Parathyroid adenoma (tissue), 2 donors: ENCODE measurements at regions not wholly inside any gene's neighbourhood (a gene's known extent, or its start where the extent isn't known, plus 50 kb on each side); places are given as distances from the start of the nearest gene placed in this dataset.

Source experiments
- H2AFZ ChIP-seq: fragments of 300-600 bp; sonication (generic); one replicate; pipeline ENCODE4 v1.7.0; 2017; ENCODE audit warnings: antibody characterized with exemption, mild to moderate bottlenecking
- H3K27ac ChIP-seq: fragments of 300-600 bp; sonication (generic); one replicate; pipeline ENCODE4 v1.7.0; 2017
- H3K27me3 ChIP-seq: fragments of 300-600 bp; sonication (generic); one replicate; pipeline ENCODE4 v1.7.0; 2017; ENCODE audit warnings: low read length; ENCODE audit not compliant: control insufficient read depth, insufficient read depth
- H3K36me3 ChIP-seq: fragments of 300-600 bp; sonication (generic); one replicate; pipeline ENCODE4 v1.7.0; 2017; ENCODE audit warnings: low read length; ENCODE audit not compliant: control insufficient read depth, insufficient read depth
- H3K4me1 ChIP-seq: fragments of 300-600 bp; sonication (generic); one replicate; pipeline ENCODE4 v1.7.0; 2017; ENCODE audit warnings: control low read depth
- H3K4me2 ChIP-seq: fragments of 300-600 bp; sonication (generic); one replicate; pipeline ENCODE4 v1.7.0; 2017; ENCODE audit warnings: low read length
- H3K4me3 ChIP-seq: fragments of 300-600 bp; sonication (generic); one replicate; pipeline ENCODE4 v1.7.0; 2017; ENCODE audit warnings: low read depth, low read length
- H3K79me2 ChIP-seq: fragments of 300-600 bp; sonication (generic); one replicate; pipeline ENCODE4 v1.7.0; 2017; ENCODE audit warnings: control low read depth
- H3K9ac ChIP-seq: fragments of 300-600 bp; sonication (generic); one replicate; pipeline ENCODE4 v1.7.0; 2017; ENCODE audit warnings: mild to moderate bottlenecking
- H3K9me3 ChIP-seq: fragments of 300-600 bp; sonication (generic); one replicate; pipeline ENCODE4 v1.7.0; 2017; ENCODE audit warnings: low read length; ENCODE audit not compliant: control insufficient read depth
- TF ChIP-seq, protein P1 (sequence below): fragments of 300-600 bp; sonication (generic); IDR thresholded peaks from one replicate; pipeline ENCODE4 v1.7.0; 2017; ENCODE audit warnings: antibody characterized with exemption, mild to moderate bottlenecking
- donor health status: primary hyperparathyroidism.

DNA sequence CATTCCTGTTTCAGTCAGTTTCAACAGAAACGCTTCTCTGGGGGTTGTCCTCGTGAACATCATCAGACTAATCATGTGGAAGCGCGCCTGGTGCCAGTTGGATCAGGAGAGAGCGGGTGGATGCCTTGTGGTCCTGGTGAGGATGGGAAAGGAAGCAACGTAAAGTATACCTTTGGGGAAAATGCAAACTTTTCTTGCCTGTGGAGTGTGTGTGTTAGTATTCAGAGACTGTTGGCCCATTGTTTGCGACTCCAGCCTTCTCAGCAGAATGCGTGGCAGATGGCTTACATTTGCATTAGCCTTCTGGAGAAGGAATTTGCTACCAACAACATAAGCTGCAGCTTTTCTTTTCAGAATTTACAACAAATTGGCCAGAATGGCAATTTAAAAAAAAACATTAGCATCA lies 173.9 kb downstream of the RWDD3 start:
- Histone ChIP-seq H3K4me3 (no peak overlapping the region), H3K79me2 (no peaks in the 10 kb centered on the region), H3K27me3 (no peaks in the 10 kb centered on the region), H3K4me1 (no peaks in the 10 kb centered on the region), H3K4me2 (no peak overlapping the region), H3K36me3 (no peaks in the 10 kb centered on the region), H3K27ac (no peak overlapping the region), H3K9ac (no peak overlapping the region), H2AFZ (no peak overlapping the region), H3K9me3 (no peaks in the 10 kb centered on the region)
- TF ChIP-seq, protein P1, sequence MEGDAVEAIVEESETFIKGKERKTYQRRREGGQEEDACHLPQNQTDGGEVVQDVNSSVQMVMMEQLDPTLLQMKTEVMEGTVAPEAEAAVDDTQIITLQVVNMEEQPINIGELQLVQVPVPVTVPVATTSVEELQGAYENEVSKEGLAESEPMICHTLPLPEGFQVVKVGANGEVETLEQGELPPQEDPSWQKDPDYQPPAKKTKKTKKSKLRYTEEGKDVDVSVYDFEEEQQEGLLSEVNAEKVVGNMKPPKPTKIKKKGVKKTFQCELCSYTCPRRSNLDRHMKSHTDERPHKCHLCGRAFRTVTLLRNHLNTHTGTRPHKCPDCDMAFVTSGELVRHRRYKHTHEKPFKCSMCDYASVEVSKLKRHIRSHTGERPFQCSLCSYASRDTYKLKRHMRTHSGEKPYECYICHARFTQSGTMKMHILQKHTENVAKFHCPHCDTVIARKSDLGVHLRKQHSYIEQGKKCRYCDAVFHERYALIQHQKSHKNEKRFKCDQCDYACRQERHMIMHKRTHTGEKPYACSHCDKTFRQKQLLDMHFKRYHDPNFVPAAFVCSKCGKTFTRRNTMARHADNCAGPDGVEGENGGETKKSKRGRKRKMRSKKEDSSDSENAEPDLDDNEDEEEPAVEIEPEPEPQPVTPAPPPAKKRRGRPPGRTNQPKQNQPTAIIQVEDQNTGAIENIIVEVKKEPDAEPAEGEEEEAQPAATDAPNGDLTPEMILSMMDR, result no peak

DNA sequence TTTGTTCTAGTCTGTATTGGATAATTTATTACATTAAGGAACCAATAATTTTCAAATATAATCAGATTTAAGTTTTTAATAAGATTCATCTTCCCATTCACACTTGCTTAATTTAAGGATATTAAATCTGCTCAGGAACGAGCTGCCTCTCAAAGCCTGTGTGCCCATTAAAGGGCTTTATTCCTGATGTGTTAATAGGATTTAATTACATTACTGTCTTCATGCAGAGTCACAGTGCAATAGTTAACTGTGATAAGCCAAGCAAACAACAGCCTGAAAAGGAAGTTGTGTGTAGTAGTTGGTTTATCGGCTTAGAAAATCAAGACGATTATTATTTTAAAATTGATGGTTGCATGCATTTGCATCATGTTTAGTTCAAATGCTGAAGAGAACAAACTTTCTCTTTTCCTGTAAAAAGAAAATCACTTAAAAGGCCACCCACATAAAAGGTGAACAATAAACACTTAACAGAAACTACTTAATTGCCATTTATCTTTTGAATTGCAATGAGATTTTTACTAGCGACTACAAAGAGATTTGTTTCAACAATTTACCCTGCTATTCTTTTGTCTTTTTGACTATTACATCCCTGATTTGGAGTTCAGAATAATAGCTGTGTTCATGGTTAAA lies 174.6 kb downstream of the RWDD3 start:
- H3K36me3 ChIP-seq, result no peaks in the 10 kb centered on the region
- H3K79me2 ChIP-seq, result no peaks in the 10 kb centered on the region
- no peak overlapping the region for H2AFZ ChIP-seq
- H3K4me1 ChIP-seq, result no peaks in the 10 kb centered on the region
- no peak overlapping the region for H3K9ac ChIP-seq
- H3K4me3 ChIP-seq, result no peak overlapping the region
- no peaks in the 10 kb centered on the region for H3K27me3 ChIP-seq
- H3K4me2 ChIP-seq, result no peak overlapping the region
- TF ChIP-seq, protein P1, result no peak
- H3K9me3 ChIP-seq, result no peaks in the 10 kb centered on the region
- no peak overlapping the region for H3K27ac ChIP-seq

GRCh38 chr1:95409276-95409675 lies 175.3 kb downstream of the RWDD3 start:
- no peak overlapping the region for H3K4me3 ChIP-seq
- no peaks in the 10 kb centered on the region for H3K9me3 ChIP-seq
- TF ChIP-seq, protein P1, result no peak
- no peaks in the 10 kb centered on the region for H3K4me1 ChIP-seq
- no peaks in the 10 kb centered on the region for H3K27me3 ChIP-seq
- no peak overlapping the region for H3K4me2 ChIP-seq
- H2AFZ ChIP-seq, result no peak overlapping the region
- no peaks in the 10 kb centered on the region for H3K36me3 ChIP-seq
- no peak overlapping the region for H3K27ac ChIP-seq
- no peak overlapping the region for H3K9ac ChIP-seq
- H3K79me2 ChIP-seq, result no peaks in the 10 kb centered on the region

DNA sequence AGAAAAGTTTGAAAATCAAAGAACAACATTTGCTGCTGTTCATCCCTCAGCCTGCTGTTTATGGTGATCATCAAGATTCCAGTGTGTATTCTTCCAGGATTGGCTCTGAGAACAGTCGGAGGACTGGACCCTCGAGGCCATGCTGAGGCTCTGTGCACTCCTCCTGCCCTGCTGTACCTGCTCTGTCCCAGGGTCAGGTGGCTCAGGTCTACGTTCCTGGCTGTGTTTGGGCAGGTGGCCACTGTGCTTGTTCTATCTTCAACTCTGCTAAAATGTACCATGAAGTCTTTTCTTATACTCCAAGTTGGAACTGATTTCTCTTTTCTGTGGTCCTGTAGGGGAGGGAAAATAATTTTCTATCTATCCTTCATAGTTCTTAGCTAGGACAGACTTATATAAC lies 175.9 kb downstream of the RWDD3 start:
- Histone ChIP-seq H3K27me3 (no peaks in the 10 kb centered on the region), H2AFZ (no peak overlapping the region), H3K27ac (no peak overlapping the region), H3K4me2 (no peak overlapping the region), H3K9ac (no peak overlapping the region), H3K36me3 (no peaks in the 10 kb centered on the region), H3K79me2 (no peaks in the 10 kb centered on the region), H3K9me3 (no peaks in the 10 kb centered on the region), H3K4me1 (no peaks in the 10 kb centered on the region), H3K4me3 (no peak overlapping the region)
- TF ChIP-seq, protein P1, result no peak

GRCh38 chr1:95415146-95415545 lies 181.1 kb downstream of the RWDD3 start:
- H2AFZ ChIP-seq, result no peak overlapping the region
- no peak overlapping the region for H3K4me3 ChIP-seq
- H3K9ac ChIP-seq, result no peak overlapping the region
- TF ChIP-seq, protein P1, result no peak
- no peak overlapping the region for H3K27ac ChIP-seq
- H3K4me1 ChIP-seq, result no peaks in the 10 kb centered on the region
- no peaks in the 10 kb centered on the region for H3K27me3 ChIP-seq
- no peaks in the 10 kb centered on the region for H3K79me2 ChIP-seq
- no peaks in the 10 kb centered on the region for H3K9me3 ChIP-seq
- no peak overlapping the region for H3K4me2 ChIP-seq
- no peaks in the 10 kb centered on the region for H3K36me3 ChIP-seq
